SJSA1 (cell line): ENCODE measurements at regions not wholly inside any gene's neighbourhood (a gene's known extent, or its start where the extent isn't known, plus 50 kb on each side); places are given as distances from the start of the nearest gene placed in this dataset.
"Not testable (repeated sequence)": the region's sequence is repeated elsewhere in the genome, so short reads cannot be mapped to it uniquely, and the experiment has no call there.

Experiments used
- DNase-seq, 2 experiments: peaks; one replicate each; pipeline ENCODE4 v3.0.0-alpha.2; 2015 to 2020; ENCODE audit warnings: low spot score in 2 of 2, low read depth in 1 of 2
- H3K27ac ChIP-seq: fragments of 250-450 bp; sonication (Bioruptor Pico); 2 replicates; pipeline ENCODE4 v1.5.1; 2020; ENCODE audit warnings: mild to moderate bottlenecking, moderate library complexity
- H3K27me3 ChIP-seq: fragments of 250-450 bp; sonication (Bioruptor Pico); replicated peaks from 2 replicates; pipeline ENCODE4 v1.5.1; 2020; ENCODE audit warnings: mild to moderate bottlenecking, moderate library complexity
- H3K36me3 ChIP-seq: fragments of 250-450 bp; sonication (Bioruptor Pico); 2 replicates; pipeline ENCODE4 v1.5.1; 2020; ENCODE audit warnings: mild to moderate bottlenecking
- H3K4me1 ChIP-seq: fragments of 250-450 bp; sonication (Bioruptor Pico); replicated peaks from 2 replicates; pipeline ENCODE4 v1.6.1; 2021; ENCODE audit warnings: mild to moderate bottlenecking
- H3K4me3 ChIP-seq: fragments of 250-450 bp; sonication (Bioruptor Pico); 2 replicates; pipeline ENCODE4 v1.5.1; 2020; ENCODE audit warnings: mild to moderate bottlenecking
- H3K9me3 ChIP-seq: fragments of 250-450 bp; sonication (Bioruptor Pico); replicated peaks from 2 replicates; pipeline ENCODE4 v1.5.1; 2020; ENCODE audit warnings: mild to moderate bottlenecking

GRCh38 chr9:32161209-32161608, 223.2 kb upstream of the ACO1 start:
- DNase-seq = no peak

GRCh38 chr9:32161720-32162119, 222.7 kb upstream of the ACO1 start:
- no peak overlapping the region for H3K4me3 ChIP-seq
- no peaks in the 10 kb centered on the region for H3K9me3 ChIP-seq
- H3K27ac ChIP-seq = no peak overlapping the region
- no peak for DNase-seq
- no peaks in the 10 kb centered on the region for H3K36me3 ChIP-seq
- H3K27me3 ChIP-seq = no peaks in the 10 kb centered on the region
- no peaks in the 10 kb centered on the region for H3K4me1 ChIP-seq

More at GRCh38 chr9:32161209-32161608, 223.2 kb upstream of the ACO1 start:
- H3K4me3 ChIP-seq = no peak overlapping the region
- no peaks in the 10 kb centered on the region for H3K36me3 ChIP-seq
- no peak overlapping the region for H3K27ac ChIP-seq
- no peaks in the 10 kb centered on the region for H3K4me1 ChIP-seq
- no peaks in the 10 kb centered on the region for H3K27me3 ChIP-seq
- H3K9me3 ChIP-seq = no peaks in the 10 kb centered on the region

- H3K27ac ChIP-seq, H3K4me1 ChIP-seq, H3K36me3 ChIP-seq, DNase-seq, H3K27me3 ChIP-seq, H3K4me3 ChIP-seq, H3K9me3 ChIP-seq: not testable (repeated sequence)
Measured at GRCh38 chr9:32166316-32166715, 218.1 kb upstream of the ACO1 start.

- Histone ChIP-seq H3K4me3 (no peak overlapping the region), H3K4me1 (no peaks in the 10 kb centered on the region), H3K27ac (no peak overlapping the region), H3K36me3 (no peaks in the 10 kb centered on the region), H3K9me3 (no peaks in the 10 kb centered on the region), H3K27me3 (no peaks in the 10 kb centered on the region)
- no peak for DNase-seq
Measured at GRCh38 chr9:32171339-32171738, 213.1 kb upstream of the ACO1 start.

- H3K4me1 ChIP-seq = no peaks in the 10 kb centered on the region
- no peaks in the 10 kb centered on the region for H3K36me3 ChIP-seq
- no peaks in the 10 kb centered on the region for H3K9me3 ChIP-seq
- H3K27ac ChIP-seq = no peak overlapping the region
- no peak overlapping the region for H3K4me3 ChIP-seq
- H3K27me3 ChIP-seq = no peaks in the 10 kb centered on the region
- DNase-seq = no peak
Measured at GRCh38 chr9:32172256-32172655, 212.2 kb upstream of the ACO1 start.

GRCh38 chr9:32177396-32177795, 207.0 kb upstream of the ACO1 start:
- Histone ChIP-seq H3K4me3 (no peak overlapping the region), H3K27me3 (no peaks in the 10 kb centered on the region), H3K4me1 (no peaks in the 10 kb centered on the region), H3K27ac (no peak overlapping the region), H3K36me3 (no peaks in the 10 kb centered on the region), H3K9me3 (no peaks in the 10 kb centered on the region)
- no peak for DNase-seq

GRCh38 chr9:32180597-32180996, 203.8 kb upstream of the ACO1 start:
- H3K4me3 ChIP-seq = no peak overlapping the region
- no peaks in the 10 kb centered on the region for H3K27me3 ChIP-seq
- no peaks in the 10 kb centered on the region for H3K9me3 ChIP-seq
- DNase-seq = no peak
- no peak overlapping the region for H3K27ac ChIP-seq
- no peaks in the 10 kb centered on the region for H3K36me3 ChIP-seq
- no peaks in the 10 kb centered on the region for H3K4me1 ChIP-seq

GRCh38 chr9:32200241-32200640, 184.2 kb upstream of the ACO1 start:
- DNase-seq = no peak
- Histone ChIP-seq H3K36me3 (no peaks in the 10 kb centered on the region), H3K27ac (no peak overlapping the region)

GRCh38 chr9:32200896-32201295, 183.5 kb upstream of the ACO1 start:
- no peak for DNase-seq
- no peaks in the 10 kb centered on the region for H3K36me3 ChIP-seq

More at GRCh38 chr9:32200241-32200640, 184.2 kb upstream of the ACO1 start:
- Histone ChIP-seq H3K27me3 (no peaks in the 10 kb centered on the region), H3K4me1 (no peaks in the 10 kb centered on the region), H3K4me3 (no peak overlapping the region), H3K9me3 (no peaks in the 10 kb centered on the region)

GRCh38 chr9:32209164-32209563, 175.3 kb upstream of the ACO1 start:
- not testable (repeated sequence) for H3K27ac ChIP-seq, H3K4me1 ChIP-seq, DNase-seq, H3K27me3 ChIP-seq, H3K36me3 ChIP-seq, H3K4me3 ChIP-seq, H3K9me3 ChIP-seq

More at GRCh38 chr9:32200896-32201295, 183.5 kb upstream of the ACO1 start:
- Histone ChIP-seq H3K27ac (no peak overlapping the region), H3K27me3 (no peaks in the 10 kb centered on the region), H3K9me3 (no peaks in the 10 kb centered on the region), H3K4me1 (no peaks in the 10 kb centered on the region), H3K4me3 (no peak overlapping the region)

- Histone ChIP-seq H3K36me3 (no peaks in the 10 kb centered on the region), H3K9me3 (no peaks in the 10 kb centered on the region), H3K27me3 (no peaks in the 10 kb centered on the region), H3K4me1 (no peaks in the 10 kb centered on the region), H3K4me3 (no peak overlapping the region), H3K27ac (no peak overlapping the region)
- DNase-seq = no peak
Measured at GRCh38 chr9:32218100-32218767, 166.2 kb upstream of the ACO1 start.

GRCh38 chr9:32220750-32221149, 163.7 kb upstream of the ACO1 start:
- Histone ChIP-seq H3K36me3 (no peaks in the 10 kb centered on the region), H3K9me3 (no peaks in the 10 kb centered on the region), H3K4me3 (no peak overlapping the region), H3K27ac (no peak overlapping the region), H3K4me1 (no peaks in the 10 kb centered on the region), H3K27me3 (no peaks in the 10 kb centered on the region)
- no peak for DNase-seq

- no peaks in the 10 kb centered on the region for H3K36me3 ChIP-seq
- DNase-seq = no peak
- no peaks in the 10 kb centered on the region for H3K27me3 ChIP-seq
Measured at GRCh38 chr9:32234451-32234850, 150.0 kb upstream of the ACO1 start.

GRCh38 chr9:32247168-32247567, 137.3 kb upstream of the ACO1 start:
- no peak for DNase-seq
- Histone ChIP-seq H3K4me1 (no peaks in the 10 kb centered on the region), H3K36me3 (no peaks in the 10 kb centered on the region), H3K4me3 (no peak overlapping the region), H3K9me3 (no peaks in the 10 kb centered on the region), H3K27me3 (no peaks in the 10 kb centered on the region), H3K27ac (no peak overlapping the region)

More at GRCh38 chr9:32234451-32234850, 150.0 kb upstream of the ACO1 start:
- Histone ChIP-seq H3K27ac (no peak overlapping the region), H3K4me1 (no peaks in the 10 kb centered on the region), H3K9me3 (no peaks in the 10 kb centered on the region), H3K4me3 (no peak overlapping the region)

- H3K27ac ChIP-seq = no peak overlapping the region
- no peaks in the 10 kb centered on the region for H3K9me3 ChIP-seq
- no peaks in the 10 kb centered on the region for H3K27me3 ChIP-seq
- no peaks in the 10 kb centered on the region for H3K4me1 ChIP-seq
- DNase-seq = no peak
- H3K4me3 ChIP-seq = no peak overlapping the region
- no peaks in the 10 kb centered on the region for H3K36me3 ChIP-seq
Measured at GRCh38 chr9:32248189-32248712, 136.2 kb upstream of the ACO1 start.
